ENCODE measurements at regions not wholly inside any gene's neighbourhood (a gene's known extent, or its start where the extent isn't known, plus 50 kb on each side); places are given as distances from the start of the nearest gene placed in this dataset.

DNA sequence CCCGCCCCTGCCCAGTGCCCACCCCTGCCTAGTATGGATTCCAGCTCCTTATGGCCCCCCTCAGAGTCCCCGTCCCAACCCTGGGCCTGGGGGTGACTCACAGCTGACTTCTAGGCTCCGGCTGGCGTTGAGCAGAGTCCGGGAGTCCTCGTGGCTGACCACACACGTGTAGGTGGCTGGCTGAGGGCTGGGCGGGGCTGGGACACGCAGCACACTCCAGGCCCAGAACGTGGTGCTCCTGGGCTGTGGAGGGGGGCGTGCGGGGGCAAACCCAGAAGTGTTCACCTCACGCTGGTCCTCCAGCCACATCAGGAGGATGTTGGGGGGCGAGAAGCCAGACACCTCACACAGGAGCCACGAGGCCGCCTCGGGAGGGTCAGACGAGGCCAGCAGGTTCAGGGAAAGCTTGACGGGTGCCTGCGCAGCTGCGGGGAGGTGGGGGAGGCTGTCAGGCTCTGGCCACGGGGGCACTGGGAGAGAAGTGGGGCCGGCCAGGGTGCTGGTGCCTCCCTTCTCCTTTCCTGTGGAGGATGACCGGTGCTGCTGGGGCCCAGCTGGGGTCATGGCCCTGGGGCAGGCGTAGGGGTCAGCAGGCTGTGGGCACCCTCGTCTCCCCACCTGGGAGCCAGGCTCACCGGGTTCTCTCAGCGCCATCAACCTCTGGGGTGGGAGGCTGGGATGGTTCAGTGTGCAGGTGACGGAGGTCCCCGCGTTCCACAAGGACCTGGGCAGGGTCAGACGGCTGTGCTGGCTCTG, 314.1 kb downstream of the TMEM121 start:
- no peaks in the 10 kb centered on the region for H3K36me3 ChIP-seq
- H3K4me3 ChIP-seq: no peak overlapping the region
- H3K27ac ChIP-seq: no peak overlapping the region
- intact Hi-C loops (cut with DNase I): no loop called here
- no peaks in the 10 kb centered on the region for H3K4me1 ChIP-seq
- peak in 1 of 2 donors; percentile 77 for DNase-seq (ENCODE audit: extremely low spot score in 2 of 2)
- H3K9me3 ChIP-seq: no peaks in the 10 kb centered on the region
- TF ChIP-seq POLR2AphosphoS5 (IDR thresholded peaks at IDR 0.05; ENCODE audit: insufficient read depth in 1 of 2, low read depth in 1 of 2) (no peak), POLR2A (IDR thresholded peaks at IDR 0.05) (no peak)
- TF ChIP-seq, protein P1, sequence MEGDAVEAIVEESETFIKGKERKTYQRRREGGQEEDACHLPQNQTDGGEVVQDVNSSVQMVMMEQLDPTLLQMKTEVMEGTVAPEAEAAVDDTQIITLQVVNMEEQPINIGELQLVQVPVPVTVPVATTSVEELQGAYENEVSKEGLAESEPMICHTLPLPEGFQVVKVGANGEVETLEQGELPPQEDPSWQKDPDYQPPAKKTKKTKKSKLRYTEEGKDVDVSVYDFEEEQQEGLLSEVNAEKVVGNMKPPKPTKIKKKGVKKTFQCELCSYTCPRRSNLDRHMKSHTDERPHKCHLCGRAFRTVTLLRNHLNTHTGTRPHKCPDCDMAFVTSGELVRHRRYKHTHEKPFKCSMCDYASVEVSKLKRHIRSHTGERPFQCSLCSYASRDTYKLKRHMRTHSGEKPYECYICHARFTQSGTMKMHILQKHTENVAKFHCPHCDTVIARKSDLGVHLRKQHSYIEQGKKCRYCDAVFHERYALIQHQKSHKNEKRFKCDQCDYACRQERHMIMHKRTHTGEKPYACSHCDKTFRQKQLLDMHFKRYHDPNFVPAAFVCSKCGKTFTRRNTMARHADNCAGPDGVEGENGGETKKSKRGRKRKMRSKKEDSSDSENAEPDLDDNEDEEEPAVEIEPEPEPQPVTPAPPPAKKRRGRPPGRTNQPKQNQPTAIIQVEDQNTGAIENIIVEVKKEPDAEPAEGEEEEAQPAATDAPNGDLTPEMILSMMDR (IDR thresholded peaks at IDR 0.05): no peak
- no peaks in the 10 kb centered on the region for H3K27me3 ChIP-seq

DNA sequence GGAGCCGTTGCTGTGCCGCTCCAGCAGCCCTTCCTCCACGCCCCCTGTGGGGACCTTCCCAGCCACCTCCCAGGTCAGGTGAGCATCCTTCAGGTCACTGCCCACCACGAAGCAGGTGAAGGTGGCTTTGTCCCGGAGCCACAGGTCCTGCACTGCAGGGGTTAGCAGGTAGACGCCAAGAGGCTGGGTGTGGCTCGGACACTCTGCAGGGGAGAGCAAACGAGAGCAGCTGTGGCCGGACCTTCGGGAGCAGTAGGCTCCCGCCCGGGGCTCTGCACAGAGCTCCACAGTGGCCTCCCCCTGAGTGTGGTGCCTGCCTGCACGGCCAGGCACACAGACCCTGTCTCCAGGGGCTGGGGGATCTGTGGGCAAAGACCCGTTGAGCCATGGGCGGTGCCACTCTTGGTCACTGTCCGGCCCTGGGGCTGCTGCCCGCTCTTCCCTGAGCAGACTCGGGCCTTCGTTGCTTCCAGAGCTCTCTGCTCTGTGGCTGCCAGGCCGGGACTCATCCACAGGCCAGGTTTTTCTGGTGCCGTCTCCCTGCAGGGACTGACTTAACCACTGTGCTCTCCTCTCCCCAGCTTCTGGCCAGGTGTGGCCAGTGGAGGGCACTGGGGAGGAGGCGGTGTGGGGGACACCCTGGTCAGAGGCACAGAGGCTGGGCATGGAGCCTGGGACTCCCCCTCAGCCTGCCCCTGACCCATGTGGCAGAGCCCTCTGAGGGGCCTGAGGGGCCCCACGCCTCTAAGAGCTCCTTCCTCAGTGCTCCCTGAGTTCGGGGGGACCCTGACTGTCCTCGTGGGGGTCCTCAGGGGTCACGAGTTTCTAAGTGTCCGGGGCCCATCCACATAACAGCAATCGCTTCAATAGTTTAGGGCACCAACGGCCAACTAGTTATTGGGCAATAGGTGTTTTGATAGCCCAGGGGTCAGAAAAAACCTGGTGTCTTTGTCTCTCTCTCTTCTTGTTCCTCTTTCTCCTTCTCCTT, 314.9 kb downstream of the TMEM121 start:
- Histone ChIP-seq H3K27ac (no peak overlapping the region), H3K36me3 (no peaks in the 10 kb centered on the region), H3K4me3 (no peak overlapping the region), H3K4me1 (no peaks in the 10 kb centered on the region), H3K27me3 (no peaks in the 10 kb centered on the region), H3K9me3 (no peaks in the 10 kb centered on the region)
- peak in 1 of 2 donors; percentile 95 for DNase-seq (ENCODE audit: extremely low spot score in 2 of 2)
- no peak for TF ChIP-seq POLR2AphosphoS5 (IDR thresholded peaks at IDR 0.05; ENCODE audit: insufficient read depth in 1 of 2, low read depth in 1 of 2)
- no peak for TF ChIP-seq POLR2A (IDR thresholded peaks at IDR 0.05)
- TF ChIP-seq, protein P1 (IDR thresholded peaks at IDR 0.05): no peak
- intact Hi-C loops (cut with DNase I): no loop called here

DNA sequence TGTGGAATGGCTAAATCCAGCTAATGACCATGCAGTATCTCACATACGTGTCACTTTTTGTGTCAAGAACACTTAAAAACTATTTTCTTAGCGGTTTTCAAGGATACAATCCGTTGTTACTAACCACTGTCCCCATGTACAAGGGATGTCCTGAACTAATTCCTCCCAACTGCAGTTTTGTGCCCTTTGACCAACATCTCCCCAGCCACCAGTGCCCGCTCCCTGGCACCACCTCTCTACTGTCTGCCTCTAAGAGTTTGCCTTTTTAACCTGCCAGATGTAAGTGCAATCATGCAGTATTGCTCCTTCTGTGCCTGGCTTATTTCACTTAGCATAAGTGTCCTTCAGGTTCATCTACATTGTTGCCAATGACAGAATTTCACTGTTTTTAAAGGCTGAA, 315.7 kb downstream of the TMEM121 start:
- Histone ChIP-seq H3K9me3 (no peaks in the 10 kb centered on the region), H3K36me3 (no peaks in the 10 kb centered on the region), H3K27ac (no peak overlapping the region), H3K4me1 (no peaks in the 10 kb centered on the region), H3K27me3 (no peaks in the 10 kb centered on the region), H3K4me3 (no peak overlapping the region)
- TF ChIP-seq POLR2AphosphoS5 (IDR thresholded peaks at IDR 0.05; ENCODE audit: insufficient read depth in 1 of 2, low read depth in 1 of 2): no peak
- no peak for TF ChIP-seq POLR2A (IDR thresholded peaks at IDR 0.05)
- TF ChIP-seq, protein P1 (IDR thresholded peaks at IDR 0.05): no peak
- intact Hi-C loops (cut with DNase I): no loop called here
- no peak for DNase-seq (ENCODE audit: extremely low spot score in 2 of 2)

DNA sequence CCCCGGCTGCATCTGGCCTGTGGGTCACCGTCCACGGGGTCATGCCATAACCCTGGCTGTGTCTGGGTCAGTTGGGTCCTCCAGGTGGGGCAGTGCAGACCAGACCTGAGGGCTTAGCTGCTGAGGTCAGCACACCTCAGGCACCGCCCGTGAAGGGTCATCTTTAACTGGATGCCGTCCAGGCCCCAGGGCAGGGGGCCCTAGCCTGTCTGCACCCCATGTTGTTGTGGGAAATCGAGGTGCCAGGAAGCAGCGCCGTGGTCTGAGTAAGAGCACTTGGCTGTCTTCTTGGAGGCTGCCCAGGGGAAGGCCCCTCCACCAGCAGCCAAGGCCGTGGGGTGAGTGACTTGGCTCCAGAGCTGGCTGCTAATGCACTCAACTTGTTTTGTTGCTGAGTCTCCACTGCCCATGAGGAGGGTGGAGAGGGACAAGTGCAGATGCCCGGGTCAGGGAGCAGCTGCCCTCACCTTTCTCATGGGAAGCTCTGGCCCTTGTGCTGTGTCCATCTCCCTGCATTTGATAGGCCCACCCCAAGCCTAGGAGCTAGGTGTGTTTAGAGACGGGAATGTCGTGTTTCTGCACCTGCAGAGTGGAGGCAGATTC, 317.2 kb downstream of the TMEM121 start:
- no peak for TF ChIP-seq POLR2AphosphoS5 (IDR thresholded peaks at IDR 0.05; ENCODE audit: insufficient read depth in 1 of 2, low read depth in 1 of 2)
- TF ChIP-seq, protein P1 (IDR thresholded peaks at IDR 0.05): no peak
- no peak for TF ChIP-seq POLR2A (IDR thresholded peaks at IDR 0.05)
- Histone ChIP-seq H3K27me3 (no peaks in the 10 kb centered on the region), H3K27ac (no peak overlapping the region), H3K4me3 (no peak overlapping the region), H3K9me3 (no peaks in the 10 kb centered on the region), H3K36me3 (no peaks in the 10 kb centered on the region), H3K4me1 (no peaks in the 10 kb centered on the region)
- DNase-seq (ENCODE audit: extremely low spot score in 2 of 2): peak in 1 of 2 donors; percentile 90
- intact Hi-C loops (cut with DNase I): no loop called here
